ENCODE measurements at regions not wholly inside any gene's neighbourhood (a gene's known extent, or its start where the extent isn't known, plus 50 kb on each side); places are given as distances from the start of the nearest gene placed in this dataset.

- H3K27me3 ChIP-seq = no peaks in the 10 kb centered on the region
- TF ChIP-seq CTCF (IDR thresholded peaks at IDR 0.05) = no peak
- no peak overlapping the region for H3K4me3 ChIP-seq
- no peaks in the 10 kb centered on the region for H3K4me1 ChIP-seq
- H3K27ac ChIP-seq = no peak overlapping the region
- H3K9me3 ChIP-seq = no peaks in the 10 kb centered on the region
- no peak for DNase-seq (ENCODE audit: low spot score)
- H3K36me3 ChIP-seq = no peaks in the 10 kb centered on the region
Observed at GRCh38 chr16:51557670-51558069, 406.6 kb upstream of the SALL1 start.

GRCh38 chr16:51556694-51557340 is 405.7 kb upstream of the SALL1 start:
- Histone ChIP-seq H3K36me3 (no peaks in the 10 kb centered on the region), H3K9me3 (no peaks in the 10 kb centered on the region), H3K4me3 (no peak overlapping the region), H3K27me3 (no peaks in the 10 kb centered on the region), H3K27ac (no peak overlapping the region), H3K4me1 (no peaks in the 10 kb centered on the region)
- TF ChIP-seq CTCF (IDR thresholded peaks at IDR 0.05) = no peak
- DNase-seq (ENCODE audit: low spot score) = no peak

DNA sequence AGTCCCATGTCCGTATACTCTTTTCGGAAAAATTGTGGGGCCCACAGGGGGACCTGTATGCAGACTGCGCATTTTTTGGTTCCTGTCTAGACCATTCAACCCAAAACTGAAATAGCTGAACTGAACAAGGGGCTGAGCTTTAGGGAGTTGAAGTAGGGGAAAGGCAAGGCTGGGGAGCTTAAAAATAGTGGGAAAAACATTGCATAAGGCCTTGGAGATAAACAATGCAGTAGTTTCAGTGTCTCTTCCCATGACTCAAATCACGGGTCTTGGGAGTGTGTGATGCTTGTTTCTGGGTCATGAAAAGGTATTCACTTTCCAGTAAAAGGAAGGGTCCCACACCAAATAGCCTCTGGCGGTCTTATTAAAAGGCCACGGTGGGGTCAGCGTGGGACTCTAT is 402.8 kb upstream of the SALL1 start:
- Histone ChIP-seq H3K9me3 (no peaks in the 10 kb centered on the region), H3K27ac (no peak overlapping the region), H3K4me3 (no peak overlapping the region), H3K27me3 (no peaks in the 10 kb centered on the region), H3K4me1 (no peaks in the 10 kb centered on the region), H3K36me3 (no peaks in the 10 kb centered on the region)
- no peak for DNase-seq (ENCODE audit: low spot score)
- no peak for TF ChIP-seq CTCF (IDR thresholded peaks at IDR 0.05)

GRCh38 chr16:51553314-51553713 is 402.2 kb upstream of the SALL1 start:
- no peaks in the 10 kb centered on the region for H3K36me3 ChIP-seq
- DNase-seq (ENCODE audit: low spot score) = no peak

GRCh38 chr16:51550800-51551347 is 399.8 kb upstream of the SALL1 start:
- DNase-seq (ENCODE audit: low spot score) = no peak

More at GRCh38 chr16:51553314-51553713, 402.2 kb upstream of the SALL1 start:
- Histone ChIP-seq H3K4me3 (no peak overlapping the region), H3K4me1 (no peaks in the 10 kb centered on the region), H3K27ac (no peak overlapping the region), H3K27me3 (no peaks in the 10 kb centered on the region), H3K9me3 (no peaks in the 10 kb centered on the region)
- TF ChIP-seq CTCF (IDR thresholded peaks at IDR 0.05) = no peak

More at GRCh38 chr16:51550800-51551347, 399.8 kb upstream of the SALL1 start:
- H3K27me3 ChIP-seq = no peaks in the 10 kb centered on the region
- TF ChIP-seq CTCF (IDR thresholded peaks at IDR 0.05) = no peak
- no peaks in the 10 kb centered on the region for H3K36me3 ChIP-seq
- no peaks in the 10 kb centered on the region for H3K4me1 ChIP-seq
- no peak overlapping the region for H3K4me3 ChIP-seq
- H3K27ac ChIP-seq = no peak overlapping the region
- H3K9me3 ChIP-seq = peaks cover 0 to 8% of the 10 kb centered on the region in 2 donors
